Stimulated activated CD8-positive, alpha-beta memory T cell treated with anti-CD3 and anti-CD28 coated beads, Interleukin-4, amount 100 ng/mL, for 48 hours (primary cell): ENCODE measurements at regions not wholly inside any gene's neighbourhood (a gene's known extent, or its start where the extent isn't known, plus 50 kb on each side); places are given as distances from the start of the nearest gene placed in this dataset.
"Not testable (repeated sequence)": the region's sequence is repeated elsewhere in the genome, so short reads cannot be mapped to it uniquely, and the experiment has no call there.

ENCODE experiments used
- DNase-seq: peaks from one replicate; pipeline ENCODE4 v3.0.0-alpha.2; 2020

GRCh38 chr4:103842076-103842475 lies 122.3 kb upstream of the TACR3 start:
- no peak for DNase-seq

GRCh38 chr4:103810308-103810707 lies 90.5 kb upstream of the TACR3 start:
- not testable (repeated sequence) for DNase-seq

GRCh38 chr4:103802766-103803165 lies 83.0 kb upstream of the TACR3 start:
- DNase-seq = no peak

- no peak for DNase-seq
Measured at GRCh38 chr4:103787057-103787456, 67.3 kb upstream of the TACR3 start.

GRCh38 chr4:103786593-103786992 lies 66.8 kb upstream of the TACR3 start:
- no peak for DNase-seq

- DNase-seq = no peak
Measured at GRCh38 chr4:103786014-103786413, 66.2 kb upstream of the TACR3 start.

- DNase-seq = no peak
Measured at GRCh38 chr4:103778221-103778620, 58.4 kb upstream of the TACR3 start.

GRCh38 chr4:103774326-103774825 lies 54.6 kb upstream of the TACR3 start:
- no peak for DNase-seq

- no peak for DNase-seq
Measured at GRCh38 chr4:103773691-103774231, 54.0 kb upstream of the TACR3 start.
